Tibial nerve (tissue), 4 donors: ENCODE measurements at regions not wholly inside any gene's neighbourhood (a gene's known extent, or its start where the extent isn't known, plus 50 kb on each side); places are given as distances from the start of the nearest gene placed in this dataset.

Experiments
- DNase-seq, 2 donors: peaks; one replicate each; pipeline ENCODE4 v3.0.0-alpha.2; 2019; ENCODE audit warnings: low spot score in 2 of 2
- H3K27ac ChIP-seq, 4 donors: fragments of 200-600 bp; sonication (generic) in 3 of 4; one replicate each; pipeline ENCODE4 v1.5.1; 2017 to 2019; ENCODE audit warnings: mild to moderate bottlenecking in 1 of 4
- H3K27me3 ChIP-seq, 2 donors: fragments of 200-600 bp; sonication (generic) in 1 of 2; one replicate each; pipeline versions ENCODE4 v1.5.1 to v1.6.0; 2017 to 2019
- H3K36me3 ChIP-seq, 3 donors: fragments of 200-600 bp; sonication (generic); one replicate each; pipeline ENCODE4 v1.5.1; 2018 to 2019
- H3K4me1 ChIP-seq, 4 donors: fragments of 200-600 bp; sonication (generic) in 3 of 4; one replicate each; pipeline ENCODE4 v1.5.1; 2017 to 2019
- H3K4me3 ChIP-seq, 4 donors: fragments of 200-600 bp; sonication (generic) in 3 of 4; one replicate each; pipeline ENCODE4 v1.5.1; 2017 to 2019; ENCODE audit warnings: mild to moderate bottlenecking in 1 of 4, moderate library complexity in 1 of 4
- H3K9me3 ChIP-seq, 4 donors: fragments of 200-600 bp; sonication (generic) in 3 of 4; one replicate each; pipeline ENCODE4 v1.5.1; 2017 to 2019
- CTCF ChIP-seq, 5 experiments: fragments of 200-600 bp in 3 of 5; fragments of 450-650 bp in 2 of 5; sonication (generic) in 3 of 5; IDR thresholded peaks; one replicate each; pipeline ENCODE4 v1.5.1; 2016 to 2019; ENCODE audit warnings: antibody characterized with exemption in 5 of 5, mild to moderate bottlenecking in 3 of 5, moderate library complexity in 2 of 5
- EP300 ChIP-seq, 2 donors: sonication (generic); formaldehyde crosslinking; IDR thresholded peaks; one replicate each; pipeline ENCODE4 v1.6.1; 2017; ENCODE audit warnings: antibody characterized with exemption in 2 of 2, mild to moderate bottlenecking in 1 of 2
- POLR2A ChIP-seq, 2 donors: fragments of 450-650 bp; IDR thresholded peaks; one replicate each; pipeline ENCODE4 v1.6.1; 2017; ENCODE audit warnings: antibody characterized with exemption in 2 of 2, mild to moderate bottlenecking in 2 of 2, moderate library complexity in 2 of 2
- WGBS, 2 donors: methylation state at CpG; one replicate each; pipeline ENCODE4 v1.1.5; 2018; 5-methylcytosine and 5-hydroxymethylcytosine counted together

- no peak overlapping the region for H3K4me3 ChIP-seq
- 81 to 87% methylated on average over 5 of the region's 5 CpGs for WGBS, 2 donors
- TF ChIP-seq CTCF (IDR thresholded peaks at IDR 0.05) (no peak), POLR2A (IDR thresholded peaks at IDR 0.05) (no peak), EP300 (IDR thresholded peaks at IDR 0.05) (peak in 1 of 2 donors; percentile 25)
- no peaks in the 10 kb centered on the region for H3K27me3 ChIP-seq
- H3K4me1 ChIP-seq = no peaks in the 10 kb centered on the region
- H3K27ac ChIP-seq = no peak overlapping the region
- DNase-seq = no peak
- H3K36me3 ChIP-seq = no peaks in the 10 kb centered on the region
- no peaks in the 10 kb centered on the region for H3K9me3 ChIP-seq
Observed at GRCh38 chr10:5274795-5275194, 78.2 kb downstream of the AKR1C4 start.

- no peak overlapping the region for H3K27ac ChIP-seq
- H3K4me1 ChIP-seq = peaks cover 0 to 8% (median 0%) of the 10 kb centered on the region in 4 donors
- no peaks in the 10 kb centered on the region for H3K36me3 ChIP-seq
- DNase-seq = no peak
- WGBS, 2 donors = 61 to 68% methylated on average over 2 of the region's 2 CpGs
- TF ChIP-seq EP300 (IDR thresholded peaks at IDR 0.05) (no peak), POLR2A (IDR thresholded peaks at IDR 0.05) (no peak), CTCF (IDR thresholded peaks at IDR 0.05) (no peak)
- no peaks in the 10 kb centered on the region for H3K9me3 ChIP-seq
- no peaks in the 10 kb centered on the region for H3K27me3 ChIP-seq
- no peak overlapping the region for H3K4me3 ChIP-seq
Observed at GRCh38 chr10:5281356-5281755, 83.4 kb upstream of the UCN3 start.

- DNase-seq = no peak
- H3K27me3 ChIP-seq = no peaks in the 10 kb centered on the region
Observed at GRCh38 chr10:5282137-5282536, 82.6 kb upstream of the UCN3 start.

GRCh38 chr10:5283305-5284158 lies 81.2 kb upstream of the UCN3 start:
- H3K4me1 ChIP-seq = peaks cover 0 to 8% (median 0%) of the 10 kb centered on the region in 4 donors
- no peaks in the 10 kb centered on the region for H3K27me3 ChIP-seq
- TF ChIP-seq CTCF (IDR thresholded peaks at IDR 0.05) (peak in 4 of 5 experiments; percentile 37 to 69 (median 46)), EP300 (IDR thresholded peaks at IDR 0.05) (no peak)
- peak; percentile 26 to 54 for DNase-seq
- H3K36me3 ChIP-seq = no peaks in the 10 kb centered on the region
- no peaks in the 10 kb centered on the region for H3K9me3 ChIP-seq
- 38 to 43% methylated on average over 14 of the region's 14 CpGs for WGBS, 2 donors
- no peak overlapping the region for H3K4me3 ChIP-seq
- no peak overlapping the region for H3K27ac ChIP-seq

More at GRCh38 chr10:5282137-5282536, 82.6 kb upstream of the UCN3 start:
- no peaks in the 10 kb centered on the region for H3K9me3 ChIP-seq
- no peaks in the 10 kb centered on the region for H3K36me3 ChIP-seq
- no peak overlapping the region for H3K27ac ChIP-seq
- TF ChIP-seq POLR2A (IDR thresholded peaks at IDR 0.05) (no peak), CTCF (IDR thresholded peaks at IDR 0.05) (no peak), EP300 (IDR thresholded peaks at IDR 0.05) (no peak)
- H3K4me1 ChIP-seq = peaks cover 0 to 8% (median 0%) of the 10 kb centered on the region in 4 donors
- H3K4me3 ChIP-seq = no peak overlapping the region
- 85% methylated on average over 2 of the region's 2 CpGs for WGBS, 2 donors

- no peak overlapping the region for H3K4me3 ChIP-seq
- no peaks in the 10 kb centered on the region for H3K36me3 ChIP-seq
- H3K27me3 ChIP-seq = no peaks in the 10 kb centered on the region
- WGBS, 2 donors = 53 to 54% methylated on average over 9 of the region's 9 CpGs
- TF ChIP-seq POLR2A (IDR thresholded peaks at IDR 0.05) = no peak
- peak in 1 of 2 donors; percentile 37 for TF ChIP-seq EP300 (IDR thresholded peaks at IDR 0.05)
- no peak overlapping the region for H3K27ac ChIP-seq
- H3K9me3 ChIP-seq = no peaks in the 10 kb centered on the region
- DNase-seq = no peak
- H3K4me1 ChIP-seq = peaks cover 0 to 8% (median 0%) of the 10 kb centered on the region in 4 donors
Observed at GRCh38 chr10:5284311-5285057, 80.3 kb upstream of the UCN3 start.
